Naive thymus-derived CD4-positive, alpha-beta T cell (primary cell): ENCODE measurements at regions not wholly inside any gene's neighbourhood (a gene's known extent, or its start where the extent isn't known, plus 50 kb on each side); places are given as distances from the start of the nearest gene placed in this dataset.

Source experiments
- ATAC-seq: fragments of 150-1000 bp; cut with Tn5 transposase; 2 replicates; pipeline ENCODE4 v1.10.0; 2021; ENCODE audit warnings: mild to moderate bottlenecking, moderate library complexity
- CTCF ChIA-PET: fragments of 350-600 bp; sonication (Branson Sonifier 250); formaldehyde crosslinking; loops from one replicate; lab custom pipeline; 2021; ENCODE audit warnings: antibody characterized with exemption; lab: Charles Lee
- POLR2A ChIA-PET: fragments of 350-600 bp; sonication (Branson Sonifier 250); formaldehyde crosslinking; loops from one replicate; lab custom pipeline; 2021; ENCODE audit warnings: antibody characterized with exemption, inconsistent platforms; lab: Charles Lee
- DNase-seq, 9 donors: peaks; one replicate each; pipeline versions ENCODE4 v3.0.0 to v3.0.0-alpha.2; 2020 to 2022; ENCODE audit warnings: mixed read lengths in 1 of 9
- H3K27ac ChIP-seq: one replicate; pipeline ENCODE4 v1.7.0; 2013; ENCODE audit warnings: mild to moderate bottlenecking, low read depth, low read length, moderate library complexity
- H3K27me3 ChIP-seq, 2 donors: one replicate each; pipeline ENCODE4 v1.7.0; 2013; ENCODE audit warnings: low read length in 2 of 2, mild to moderate bottlenecking in 2 of 2, moderate library complexity in 2 of 2; ENCODE audit not compliant: control insufficient read depth in 2 of 2, insufficient read depth in 2 of 2
- H3K36me3 ChIP-seq, 3 experiments: 1 replicate in 2 of 3; 2 replicates in 1 of 3; pipeline ENCODE4 v1.7.0; 2013; ENCODE audit warnings: low read length in 3 of 3, mild to moderate bottlenecking in 3 of 3, moderate library complexity in 1 of 3; ENCODE audit not compliant: insufficient read depth in 3 of 3, control insufficient read depth in 2 of 3
- H3K4me1 ChIP-seq, 2 donors: one replicate each; pipeline ENCODE4 v1.7.0; 2013; ENCODE audit warnings: low read length in 2 of 2, mild to moderate bottlenecking in 2 of 2, moderate library complexity in 1 of 2; ENCODE audit not compliant: control insufficient read depth in 2 of 2, insufficient read depth in 2 of 2
- H3K4me3 ChIP-seq: 2 replicates; pipeline ENCODE4 v1.7.0; 2013; ENCODE audit warnings: mild to moderate bottlenecking, low read length
- H3K9me3 ChIP-seq, 3 experiments: 1 replicate in 2 of 3; 2 replicates in 1 of 3; pipeline ENCODE4 v1.7.0; 2013; ENCODE audit warnings: low read length in 3 of 3; ENCODE audit not compliant: control insufficient read depth in 2 of 3
- H3K27ac Mint-ChIP-seq, 9 donors: one replicate each; pipeline ENCODE4 v1.8.0; 2020 to 2022; ENCODE audit warnings: mixed read lengths in 9 of 9, mild to moderate bottlenecking in 8 of 9, moderate library complexity in 5 of 9, inconsistent platforms in 2 of 9
- H3K27me3 Mint-ChIP-seq, 5 donors: one replicate each; pipeline ENCODE4 v1.8.0; 2021 to 2022; ENCODE audit warnings: mixed read lengths in 5 of 5, mild to moderate bottlenecking in 1 of 5
- H3K36me3 Mint-ChIP-seq, 5 donors: one replicate each; pipeline ENCODE4 v1.8.0; 2020 to 2022; ENCODE audit warnings: mixed read lengths in 5 of 5, mild to moderate bottlenecking in 3 of 5, inconsistent platforms in 1 of 5
- H3K4me1 Mint-ChIP-seq, 7 donors: one replicate each; pipeline ENCODE4 v1.8.0; 2020 to 2022; ENCODE audit warnings: mixed read lengths in 7 of 7, mild to moderate bottlenecking in 3 of 7, inconsistent platforms in 1 of 7
- H3K4me3 Mint-ChIP-seq, 10 donors: one replicate each; pipeline ENCODE4 v1.8.0; 2020 to 2022; ENCODE audit warnings: mild to moderate bottlenecking in 10 of 10, mixed read lengths in 10 of 10, moderate library complexity in 6 of 10, inconsistent platforms in 2 of 10
- H3K9me3 Mint-ChIP-seq, 11 donors: one replicate each; pipeline ENCODE4 v1.8.0; 2020 to 2022; ENCODE audit warnings: mixed read lengths in 11 of 11, mild to moderate bottlenecking in 4 of 11, inconsistent platforms in 1 of 11, moderate library complexity in 1 of 11
- intact Hi-C, 2 donors: fragments of 100-400 bp; cut with micrococcal nuclease; formaldehyde crosslinking; loops; one replicate each; pipeline ENCODE4 v1.15.1; 2023

- Histone ChIP-seq H3K27me3 (no peaks in the 10 kb centered on the region), H3K27ac (no peak overlapping the region), H3K36me3 (no peaks in the 10 kb centered on the region), H3K4me1 (no peaks in the 10 kb centered on the region), H3K4me3 (no peak overlapping the region), H3K9me3 (no peaks in the 10 kb centered on the region)
- ChIA-PET CTCF (no interaction called here), POLR2A (no interaction called here)
- DNase-seq (no peak), ATAC-seq (no peak)
- no peak overlapping the region for H3K27ac Mint-ChIP-seq
- peaks cover 0 to 22% (median 0%) of the 10 kb centered on the region in 7 donors for H3K4me1 Mint-ChIP-seq
- peaks cover 0 to 10% (median 9%) of the 10 kb centered on the region in 5 donors for H3K27me3 Mint-ChIP-seq
- peaks cover 0 to 19% (median 4%) of the 10 kb centered on the region in 11 donors for H3K9me3 Mint-ChIP-seq
- peaks cover 0 to 1% (median 0%) of the 10 kb centered on the region in 5 donors for H3K36me3 Mint-ChIP-seq
- intact Hi-C loops: no loop called here
- H3K4me3 Mint-ChIP-seq: no peak overlapping the region
Measured at GRCh38 chr12:13591488-13591887, 389.9 kb downstream of the GRIN2B start.

GRCh38 chr12:13591059-13591458 is 390.3 kb downstream of the GRIN2B start:
- CTCF ChIA-PET: no interaction called here
- POLR2A ChIA-PET: no interaction called here
- no peak for DNase-seq
- H3K9me3 Mint-ChIP-seq: peaks cover 0 to 19% (median 4%) of the 10 kb centered on the region in 11 donors
- H3K27ac Mint-ChIP-seq: no peak overlapping the region
- no peaks in the 10 kb centered on the region for H3K9me3 ChIP-seq
- no peaks in the 10 kb centered on the region for H3K27me3 ChIP-seq
- ATAC-seq: no peak
- H3K4me1 Mint-ChIP-seq: peaks cover 0 to 22% (median 0%) of the 10 kb centered on the region in 7 donors
- H3K27ac ChIP-seq: no peak overlapping the region
- H3K4me3 Mint-ChIP-seq: no peak overlapping the region
- H3K27me3 Mint-ChIP-seq: peaks cover 0 to 10% (median 9%) of the 10 kb centered on the region in 5 donors
- peaks cover 0 to 1% (median 0%) of the 10 kb centered on the region in 5 donors for H3K36me3 Mint-ChIP-seq
- no peaks in the 10 kb centered on the region for H3K4me1 ChIP-seq
- no peaks in the 10 kb centered on the region for H3K36me3 ChIP-seq
- intact Hi-C loops: no loop called here
- no peak overlapping the region for H3K4me3 ChIP-seq

- Histone ChIP-seq H3K9me3 (no peaks in the 10 kb centered on the region), H3K27me3 (no peaks in the 10 kb centered on the region), H3K4me1 (no peaks in the 10 kb centered on the region), H3K4me3 (no peak overlapping the region), H3K27ac (no peak overlapping the region), H3K36me3 (no peaks in the 10 kb centered on the region)
- ChIA-PET CTCF (no interaction called here), POLR2A (no interaction called here)
- H3K9me3 Mint-ChIP-seq: peaks cover 0 to 14% (median 0%) of the 10 kb centered on the region in 11 donors
- DNase-seq (no peak), ATAC-seq (no peak)
- intact Hi-C loops: no loop called here
- peaks cover 0 to 22% (median 0%) of the 10 kb centered on the region in 7 donors for H3K4me1 Mint-ChIP-seq
- H3K4me3 Mint-ChIP-seq: no peak overlapping the region
- no peak overlapping the region for H3K27ac Mint-ChIP-seq
- peaks cover 0 to 10% (median 9%) of the 10 kb centered on the region in 5 donors for H3K27me3 Mint-ChIP-seq
- H3K36me3 Mint-ChIP-seq: no peaks in the 10 kb centered on the region
Measured at GRCh38 chr12:13588574-13588973, 392.0 kb downstream of the EMP1 start.

GRCh38 chr12:13587721-13588390 is 391.3 kb downstream of the EMP1 start:
- H3K4me3 ChIP-seq: no peak overlapping the region
- no peak overlapping the region for H3K27ac ChIP-seq
- no peaks in the 10 kb centered on the region for H3K9me3 ChIP-seq
- peaks cover 0 to 22% (median 0%) of the 10 kb centered on the region in 7 donors for H3K4me1 Mint-ChIP-seq
- no peak overlapping the region for H3K27ac Mint-ChIP-seq
- intact Hi-C loops: no loop called here
- no peaks in the 10 kb centered on the region for H3K4me1 ChIP-seq
- no peaks in the 10 kb centered on the region for H3K36me3 Mint-ChIP-seq
- H3K27me3 Mint-ChIP-seq: peaks cover 0 to 10% (median 9%) of the 10 kb centered on the region in 5 donors
- H3K36me3 ChIP-seq: no peaks in the 10 kb centered on the region
- DNase-seq: no peak
- H3K9me3 Mint-ChIP-seq: peaks cover 0 to 12% (median 0%) of the 10 kb centered on the region in 11 donors
- ChIA-PET POLR2A (no interaction called here), CTCF (no interaction called here)
- no peak for ATAC-seq
- no peak overlapping the region for H3K4me3 Mint-ChIP-seq
- H3K27me3 ChIP-seq: no peaks in the 10 kb centered on the region

GRCh38 chr12:13586361-13586760 is 389.8 kb downstream of the EMP1 start:
- Histone ChIP-seq H3K27ac (no peak overlapping the region), H3K9me3 (no peaks in the 10 kb centered on the region), H3K27me3 (no peaks in the 10 kb centered on the region), H3K36me3 (no peaks in the 10 kb centered on the region), H3K4me1 (no peaks in the 10 kb centered on the region), H3K4me3 (no peak overlapping the region)
- Mint-ChIP-seq H3K4me1 (peaks cover 0 to 8% (median 0%) of the 10 kb centered on the region in 7 donors), H3K27ac (no peak overlapping the region), H3K27me3 (peaks cover 0 to 9% (median 5%) of the 10 kb centered on the region in 5 donors), H3K4me3 (no peak overlapping the region), H3K9me3 (peaks cover 0 to 3% (median 0%) of the 10 kb centered on the region in 11 donors), H3K36me3 (no peaks in the 10 kb centered on the region)
- ATAC-seq (no peak), DNase-seq (no peak)
- intact Hi-C loops: no loop called here
- ChIA-PET CTCF (no interaction called here), POLR2A (no interaction called here)

- H3K4me1 ChIP-seq: no peaks in the 10 kb centered on the region
- DNase-seq: no peak
Measured at GRCh38 chr12:13584541-13584940, 388.0 kb downstream of the EMP1 start.

GRCh38 chr12:13583630-13584029 is 387.1 kb downstream of the EMP1 start:
- H3K27ac ChIP-seq: no peak overlapping the region
- H3K4me1 ChIP-seq: no peaks in the 10 kb centered on the region
- H3K4me3 Mint-ChIP-seq: no peak overlapping the region
- H3K27me3 ChIP-seq: no peaks in the 10 kb centered on the region
- H3K9me3 Mint-ChIP-seq: peaks cover 0 to 3% (median 0%) of the 10 kb centered on the region in 11 donors
- no peak overlapping the region for H3K4me3 ChIP-seq
- peaks cover 0 to 4% (median 0%) of the 10 kb centered on the region in 7 donors for H3K4me1 Mint-ChIP-seq
- ChIA-PET POLR2A (no interaction called here), CTCF (no interaction called here)
- no peak for DNase-seq
- intact Hi-C loops: no loop called here
- no peak overlapping the region for H3K27ac Mint-ChIP-seq
- no peaks in the 10 kb centered on the region for H3K36me3 Mint-ChIP-seq
- H3K36me3 ChIP-seq: no peaks in the 10 kb centered on the region
- no peak for ATAC-seq
- peaks cover 0 to 6% (median 0%) of the 10 kb centered on the region in 5 donors for H3K27me3 Mint-ChIP-seq
- H3K9me3 ChIP-seq: no peaks in the 10 kb centered on the region

More at GRCh38 chr12:13584541-13584940, 388.0 kb downstream of the EMP1 start:
- ChIA-PET CTCF (no interaction called here), POLR2A (no interaction called here)
- Histone ChIP-seq H3K36me3 (no peaks in the 10 kb centered on the region), H3K27me3 (no peaks in the 10 kb centered on the region), H3K27ac (no peak overlapping the region), H3K4me3 (no peak overlapping the region), H3K9me3 (no peaks in the 10 kb centered on the region)
- Mint-ChIP-seq H3K9me3 (peaks cover 0 to 3% (median 0%) of the 10 kb centered on the region in 11 donors), H3K4me3 (no peak overlapping the region), H3K4me1 (peaks cover 0 to 5% (median 0%) of the 10 kb centered on the region in 7 donors), H3K27ac (no peak overlapping the region), H3K27me3 (peaks cover 0 to 6% (median 3%) of the 10 kb centered on the region in 5 donors), H3K36me3 (no peaks in the 10 kb centered on the region)
- no peak for ATAC-seq
- intact Hi-C loops: no loop called here
